Skin of body (tissue), 1 donor: ENCODE measurements at regions not wholly inside any gene's neighbourhood (a gene's known extent, or its start where the extent isn't known, plus 50 kb on each side); places are given as distances from the start of the nearest gene placed in this dataset.
A peak's percentile ranks its signal among the peaks of the same experiment; 100 is the strongest.

Experiments used
- DNase-seq: peaks from one replicate; lab custom pipeline; 2025; lab: John Stamatoyannopoulos, UW

- peak; percentile 16 for DNase-seq
These were observed 189.5 kb downstream of the PHLDA1 start for GRCh38 chr12:75842090-75842489.

GRCh38 chr12:75840994-75841355, 190.6 kb downstream of the PHLDA1 start:
- no peak for DNase-seq

GRCh38 chr12:75838309-75838708, 193.3 kb downstream of the PHLDA1 start:
- no peak for DNase-seq

GRCh38 chr12:75837700-75838099, 193.9 kb downstream of the PHLDA1 start:
- no peak for DNase-seq

- peak; percentile 48 for DNase-seq
These were observed 195.0 kb downstream of the PHLDA1 start for GRCh38 chr12:75836533-75836932.

GRCh38 chr12:75834591-75834990, 197.0 kb downstream of the PHLDA1 start:
- DNase-seq, result no peak

GRCh38 chr12:75833268-75833667, 198.3 kb downstream of the PHLDA1 start:
- DNase-seq, result no peak

GRCh38 chr12:75831402-75831801, 200.2 kb downstream of the PHLDA1 start:
- DNase-seq, result peak; percentile 16

- DNase-seq, result no peak
These were observed 204.5 kb downstream of the PHLDA1 start for GRCh38 chr12:75827061-75827460.

GRCh38 chr12:75825686-75826085, 205.9 kb downstream of the PHLDA1 start:
- DNase-seq, result no peak

- no peak for DNase-seq
These were observed 208.1 kb downstream of the PHLDA1 start for GRCh38 chr12:75823475-75823874.

GRCh38 chr12:75822416-75822815, 209.2 kb downstream of the PHLDA1 start:
- peak; percentile 67 for DNase-seq

GRCh38 chr12:75820848-75821578, 210.6 kb downstream of the PHLDA1 start:
- peak; percentile 91 for DNase-seq

GRCh38 chr12:75820071-75820470, 211.5 kb downstream of the PHLDA1 start:
- DNase-seq, result peak; percentile 67

- DNase-seq, result no peak
These were observed 212.1 kb downstream of the PHLDA1 start for GRCh38 chr12:75819512-75819911.

GRCh38 chr12:75818863-75819262, 212.7 kb downstream of the PHLDA1 start:
- no peak for DNase-seq

- DNase-seq, result peak; percentile 12
These were observed 214.7 kb downstream of the PHLDA1 start for GRCh38 chr12:75816897-75817296.

- no peak for DNase-seq
These were observed 215.8 kb downstream of the PHLDA1 start for GRCh38 chr12:75815756-75816155.

GRCh38 chr12:75814851-75815754, 216.5 kb downstream of the PHLDA1 start:
- DNase-seq, result peak; percentile 98

GRCh38 chr12:75813072-75813471, 218.5 kb downstream of the PHLDA1 start:
- DNase-seq, result no peak

GRCh38 chr12:75812271-75813018, 219.1 kb downstream of the PHLDA1 start:
- peak; percentile 81 for DNase-seq

- DNase-seq, result no peak
These were observed 221.8 kb downstream of the PHLDA1 start for GRCh38 chr12:75809746-75810145.
